ENCODE measurements at regions not wholly inside any gene's neighbourhood (a gene's known extent, or its start where the extent isn't known, plus 50 kb on each side); places are given as distances from the start of the nearest gene placed in this dataset.

DNA sequence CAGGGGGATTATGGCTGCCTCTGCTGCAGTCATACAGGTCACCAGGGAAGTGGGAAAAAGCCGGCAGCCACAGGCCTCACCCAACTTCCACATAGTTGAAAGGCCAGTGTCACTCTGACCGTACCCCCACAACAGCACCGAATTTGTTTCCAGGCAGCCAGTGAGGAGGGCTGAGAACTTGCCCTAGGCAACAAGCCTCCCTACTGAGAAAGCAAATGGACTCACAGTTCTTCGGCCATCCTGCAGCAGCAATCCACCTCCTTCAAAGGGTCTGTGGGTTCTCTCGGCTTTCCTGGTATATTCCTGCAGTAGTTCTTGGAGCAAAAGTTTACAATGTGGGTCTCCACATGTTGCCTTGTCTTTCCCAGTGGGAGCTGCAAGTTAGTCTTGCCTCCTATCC is 251.3 kb downstream of the ETNK1 start:
- TF ChIP-seq CTCF (IDR thresholded peaks at IDR 0.05; ENCODE audit: poor library complexity, severe bottlenecking) (no peak), EZH2 (IDR thresholded peaks at IDR 0.05; ENCODE audit: borderline replicate concordance, insufficient read depth, low read length, poor library complexity, severe bottlenecking) (no peak), EP300 (conservative IDR thresholded peaks at IDR 0.05; ENCODE audit: poor library complexity, severe bottlenecking) (no peak), MXI1 (conservative IDR thresholded peaks at IDR 0.05; ENCODE audit: poor library complexity, severe bottlenecking) (no peak), POLR2AphosphoS5 (IDR thresholded peaks at IDR 0.05) (no peak), SMC3 (conservative IDR thresholded peaks at IDR 0.05; ENCODE audit: poor library complexity) (no peak), REST (IDR thresholded peaks at IDR 0.05; ENCODE audit: borderline replicate concordance) (no peak), TAF1 (IDR thresholded peaks at IDR 0.05; ENCODE audit: low read depth) (no peak)

All from neural cell (in vitro differentiated cells).